Renal cortex interstitium (tissue), 11 donors: ENCODE measurements at regions not wholly inside any gene's neighbourhood (a gene's known extent, or its start where the extent isn't known, plus 50 kb on each side); places are given as distances from the start of the nearest gene placed in this dataset.

Source experiments
- DNase-seq, 11 donors: peaks; one replicate each; pipeline ENCODE4 v3.0.0-alpha.2; 2013; ENCODE audit warnings: low read depth in 9 of 11, low spot score in 4 of 11; ENCODE audit errors: extremely low read depth in 1 of 11

GRCh38 chr7:42373285-42373684 is 136.3 kb upstream of the GLI3 start:
- DNase-seq, result no peak

- peak in 1 of 11 donors; percentile 2 for DNase-seq
Observed at GRCh38 chr7:42372479-42372878, 135.5 kb upstream of the GLI3 start.

GRCh38 chr7:42359946-42360345 is 122.9 kb upstream of the GLI3 start:
- no peak for DNase-seq

- no peak for DNase-seq
Observed at GRCh38 chr7:42351316-42351935, 114.4 kb upstream of the GLI3 start.

- no peak for DNase-seq
Observed at GRCh38 chr7:42350801-42351200, 113.8 kb upstream of the GLI3 start.

GRCh38 chr7:42348631-42349030 is 111.6 kb upstream of the GLI3 start:
- DNase-seq, result no peak

GRCh38 chr7:42348071-42348470 is 111.1 kb upstream of the GLI3 start:
- DNase-seq, result no peak

- no peak for DNase-seq
Observed at GRCh38 chr7:42347616-42348015, 110.6 kb upstream of the GLI3 start.

- no peak for DNase-seq
Observed at GRCh38 chr7:42345478-42346299, 108.7 kb upstream of the GLI3 start.

- no peak for DNase-seq
Observed at GRCh38 chr7:42344198-42344755, 107.3 kb upstream of the GLI3 start.

GRCh38 chr7:42342381-42342780 is 105.4 kb upstream of the GLI3 start:
- DNase-seq, result no peak

GRCh38 chr7:42340436-42340835 is 103.4 kb upstream of the GLI3 start:
- peak in 1 of 11 donors; percentile 11 for DNase-seq

- DNase-seq, result no peak
Observed at GRCh38 chr7:42338916-42339540, 102.0 kb upstream of the GLI3 start.

- DNase-seq, result peak in 1 of 11 donors; percentile 17
Observed at GRCh38 chr7:42338231-42338915, 101.4 kb upstream of the GLI3 start.

- DNase-seq, result no peak
Observed at GRCh38 chr7:42337225-42337905, 100.4 kb upstream of the GLI3 start.

GRCh38 chr7:42332605-42333222 is 95.7 kb upstream of the GLI3 start:
- no peak for DNase-seq

- DNase-seq, result no peak
Observed at GRCh38 chr7:42319631-42320030, 82.6 kb upstream of the GLI3 start.

GRCh38 chr7:42315631-42316030 is 78.6 kb upstream of the GLI3 start:
- no peak for DNase-seq
